G401 (cell line): ENCODE measurements at regions not wholly inside any gene's neighbourhood (a gene's known extent, or its start where the extent isn't known, plus 50 kb on each side); places are given as distances from the start of the nearest gene placed in this dataset.
"Not testable (repeated sequence)": the region's sequence is repeated elsewhere in the genome, so short reads cannot be mapped to it uniquely, and the experiment has no call there.

ENCODE experiments used
- DNase-seq: peaks from one replicate; pipeline ENCODE4 v3.0.0-alpha.2; 2015; ENCODE audit warnings: low spot score
- in situ Hi-C: cut with HindIII; loops from 2 replicates; pipeline ENCODE4 v1.10.0; 2016; ENCODE audit warnings: low sequenced_read_pairs, mixed read lengths

DNA sequence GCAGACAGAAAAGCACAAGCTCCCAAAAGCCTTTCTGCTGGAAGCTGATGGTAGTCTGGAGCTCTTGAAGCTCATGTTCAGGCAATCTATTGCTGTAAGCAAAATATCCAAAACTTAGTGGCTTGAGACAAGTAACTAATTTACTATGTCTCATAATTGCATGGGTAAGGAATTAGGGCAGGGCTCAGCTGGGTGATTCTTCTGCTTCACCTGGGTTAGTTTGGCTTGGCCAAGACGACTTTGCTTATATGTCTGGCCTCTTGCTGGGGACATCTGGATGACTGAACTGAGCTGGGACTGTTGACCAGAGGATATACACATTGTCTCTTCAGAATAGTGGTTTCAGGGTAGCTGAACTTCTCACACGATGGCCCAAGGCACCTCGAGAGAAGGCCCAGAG is 96.8 kb upstream of the WSCD1 start:
- in situ Hi-C loops: no loop called here
- DNase-seq: no peak

DNA sequence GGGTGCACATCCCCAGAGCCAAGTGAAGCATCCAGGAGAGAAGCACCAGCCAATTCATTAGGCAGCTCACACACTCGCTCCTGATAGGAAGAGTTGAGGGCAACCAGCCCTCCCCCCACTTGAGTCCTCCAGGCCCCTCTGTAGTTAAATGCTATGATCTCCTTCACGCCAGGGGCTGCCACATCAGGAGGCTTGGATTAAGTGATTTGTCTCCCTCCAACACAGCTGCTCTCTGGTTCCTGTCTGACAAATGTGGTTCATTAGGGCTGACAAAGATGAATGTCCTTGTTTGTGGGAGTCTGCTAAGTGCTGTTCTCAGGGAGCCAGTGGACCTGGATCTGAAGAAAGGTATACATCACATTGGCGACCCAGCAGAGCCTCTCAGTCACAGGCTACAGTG is 94.5 kb upstream of the WSCD1 start:
- no peak for DNase-seq
- in situ Hi-C loops: no loop called here

- in situ Hi-C loops: no loop called here
- DNase-seq: no peak
These were observed 93.9 kb upstream of the WSCD1 start for GRCh38 chr17:5976251-5976650.

- in situ Hi-C loops: no loop called here
- DNase-seq: no peak
These were observed 91.7 kb upstream of the WSCD1 start for GRCh38 chr17:5978496-5978895.

DNA sequence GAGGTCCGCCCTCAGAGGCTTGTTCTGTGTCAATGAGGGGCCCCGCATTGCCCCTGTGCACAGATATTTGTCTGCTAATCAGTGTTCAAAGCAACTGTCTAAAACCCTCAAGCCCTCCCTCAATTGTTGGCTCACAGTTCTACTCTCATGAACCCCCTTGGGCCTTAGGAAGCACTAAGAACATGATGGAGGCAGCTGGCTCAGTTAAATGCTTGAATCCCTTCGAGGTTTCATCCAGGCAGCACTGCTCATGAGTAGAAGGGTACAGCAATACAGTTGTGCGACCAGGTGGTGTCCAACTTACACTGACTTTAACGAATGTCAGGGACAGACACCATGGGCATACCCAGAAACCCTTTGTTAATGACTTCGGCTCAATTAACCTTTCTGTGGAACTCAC is 89.2 kb upstream of the WSCD1 start:
- in situ Hi-C loops: no loop called here
- DNase-seq: no peak

- no peak for DNase-seq
- in situ Hi-C loops: no loop called here
These were observed 83.5 kb upstream of the WSCD1 start for GRCh38 chr17:5986644-5987043.

GRCh38 chr17:6000426-6000825 is 69.8 kb upstream of the WSCD1 start:
- no peak for DNase-seq

GRCh38 chr17:6003221-6003620 is 67.0 kb upstream of the WSCD1 start:
- DNase-seq, in situ Hi-C loops: not testable (repeated sequence)

More at GRCh38 chr17:6000426-6000825, 69.8 kb upstream of the WSCD1 start:
- in situ Hi-C loops: no loop called here

- in situ Hi-C loops: no loop called here
- no peak for DNase-seq
These were observed 64.2 kb upstream of the WSCD1 start for GRCh38 chr17:6005939-6006338.

GRCh38 chr17:6011206-6011605 is 59.0 kb upstream of the WSCD1 start:
- in situ Hi-C loops: no loop called here

DNA sequence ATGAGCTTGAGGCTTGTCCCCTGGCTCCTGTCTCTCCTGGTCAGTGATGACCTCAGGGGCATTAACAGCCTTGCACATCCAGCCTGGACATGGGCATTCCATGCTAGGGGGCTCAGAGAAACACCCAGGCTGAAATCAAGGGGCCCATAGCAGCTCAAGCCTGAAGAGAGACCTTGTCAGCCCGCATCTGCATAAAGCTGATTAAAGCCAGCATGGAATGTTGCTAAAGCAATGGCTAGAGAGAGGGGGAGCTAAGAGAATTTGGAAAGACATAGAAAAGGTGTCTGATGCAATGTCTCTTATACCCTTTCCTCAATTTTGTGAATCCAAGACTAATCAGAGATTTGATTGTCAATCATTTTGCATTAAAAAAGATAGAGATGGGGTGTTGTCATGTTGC is 51.4 kb upstream of the WSCD1 start:
- in situ Hi-C loops: no loop called here
- DNase-seq: no peak

More at GRCh38 chr17:6011206-6011605, 59.0 kb upstream of the WSCD1 start:
- no peak for DNase-seq

DNA sequence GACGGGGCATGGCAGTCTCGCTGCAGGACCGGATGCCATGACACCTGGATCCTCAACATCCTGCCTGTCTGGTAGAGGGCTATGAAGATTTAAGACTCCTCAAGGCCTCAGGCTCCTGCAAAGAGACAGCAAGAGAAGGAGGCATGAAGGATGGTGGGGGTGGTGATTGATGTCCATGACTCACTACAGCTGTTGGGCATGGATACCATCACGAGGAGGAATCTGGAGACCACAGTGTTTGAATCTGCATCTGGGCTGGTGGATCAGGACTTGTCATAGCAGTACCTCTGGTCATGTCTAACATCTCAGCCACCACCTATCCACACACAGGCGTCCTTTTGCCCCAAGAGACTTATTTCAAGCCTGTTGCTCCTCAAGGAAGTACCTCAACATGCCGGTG is 50.2 kb upstream of the WSCD1 start:
- in situ Hi-C loops: no loop called here
- DNase-seq: no peak

DNA sequence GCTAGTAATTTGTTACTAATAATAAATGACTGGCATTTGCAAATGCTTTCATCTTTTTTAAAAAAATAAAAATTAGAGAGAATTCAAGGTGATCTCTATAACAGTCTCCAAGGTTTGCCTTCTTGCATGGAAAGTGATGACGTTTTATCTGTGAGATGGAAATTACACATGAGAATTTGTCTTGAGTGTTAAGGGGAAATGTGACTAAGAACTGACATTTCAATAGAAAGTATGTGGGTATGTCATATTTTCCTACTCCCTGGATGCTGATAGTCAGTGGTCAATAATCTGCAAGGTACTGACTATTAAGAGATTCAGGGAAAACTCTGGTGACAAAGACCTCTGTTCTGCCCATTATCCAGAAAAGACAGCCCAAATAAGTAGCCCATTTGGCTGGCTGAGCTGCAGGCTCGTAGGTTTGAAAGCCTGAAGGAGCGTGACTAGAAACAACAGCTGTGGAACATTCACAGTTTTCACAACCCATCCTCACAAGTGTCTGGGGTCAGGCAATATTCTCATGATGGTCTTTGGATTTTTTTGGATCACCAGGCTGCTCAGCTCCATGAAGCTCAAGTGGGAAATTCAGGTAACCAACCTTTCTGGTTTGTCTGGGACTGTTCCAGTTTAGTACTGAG is 49.7 kb upstream of the WSCD1 start:
- in situ Hi-C loops: no loop called here
- no peak for DNase-seq
